ENCODE measurements at regions not wholly inside any gene's neighbourhood (a gene's known extent, or its start where the extent isn't known, plus 50 kb on each side); places are given as distances from the start of the nearest gene placed in this dataset.
"Not testable (repeated sequence)": the region's sequence is repeated elsewhere in the genome, so short reads cannot be mapped to it uniquely, and the experiment has no call there.

DNA sequence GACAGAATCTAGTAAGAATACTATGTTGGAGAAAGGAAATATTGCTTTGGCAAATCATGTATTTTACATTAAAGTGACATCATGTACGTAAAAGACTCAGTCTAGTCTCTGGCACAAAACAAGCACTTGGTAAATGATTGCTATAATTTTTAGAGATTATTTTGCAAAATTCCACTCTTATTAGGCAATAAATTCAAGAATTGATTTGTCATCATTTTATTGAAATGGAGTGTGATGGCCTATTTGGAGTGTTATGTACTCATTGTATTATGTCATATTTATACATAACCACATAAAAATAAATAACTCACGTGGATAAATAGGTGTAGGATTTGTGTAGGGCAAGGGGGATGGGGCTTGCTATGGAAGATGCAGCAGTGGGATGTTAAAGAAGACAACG, 70.0 kb upstream of the FYN start:
- Histone ChIP-seq H3K4me3 (ENCODE audit: low read length) (no peak overlapping the region), H3K27ac (ENCODE audit: low read length) (no peak overlapping the region), H3K36me3 (ENCODE audit: control insufficient read depth, insufficient read depth, low read length) (no peaks in the 10 kb centered on the region), H3K9me3 (ENCODE audit: control insufficient read depth, low read depth, low read length) (no peaks in the 10 kb centered on the region), H3K4me1 (ENCODE audit: control insufficient read depth, insufficient read depth, low read length) (no peaks in the 10 kb centered on the region), H3K27me3 (ENCODE audit: control insufficient read depth, insufficient read depth, low read length) (no peaks in the 10 kb centered on the region)
- no peak for DNase-seq
- WGBS (ENCODE audit: insufficient coverage, low lambda C conversion rate) = 100% methylated on average over 1 of the region's 3 CpGs

GRCh38 chr6:111943726-111944125, 70.5 kb upstream of the FYN start:
- DNase-seq = no peak
- H3K4me1 ChIP-seq (ENCODE audit: control insufficient read depth, insufficient read depth, low read length) = no peaks in the 10 kb centered on the region
- H3K36me3 ChIP-seq (ENCODE audit: control insufficient read depth, insufficient read depth, low read length) = no peaks in the 10 kb centered on the region
- H3K4me3 ChIP-seq (ENCODE audit: low read length) = no peak overlapping the region
- no peaks in the 10 kb centered on the region for H3K9me3 ChIP-seq (ENCODE audit: control insufficient read depth, low read depth, low read length)
- no peak overlapping the region for H3K27ac ChIP-seq (ENCODE audit: low read length)
- H3K27me3 ChIP-seq (ENCODE audit: control insufficient read depth, insufficient read depth, low read length) = no peaks in the 10 kb centered on the region
- 100% methylated on average over 1 of the region's 3 CpGs for WGBS (ENCODE audit: insufficient coverage, low lambda C conversion rate)

GRCh38 chr6:111944541-111944940, 71.3 kb upstream of the FYN start:
- 100% methylated on average over 1 of the region's 2 CpGs for WGBS (ENCODE audit: insufficient coverage, low lambda C conversion rate)
- no peaks in the 10 kb centered on the region for H3K36me3 ChIP-seq (ENCODE audit: control insufficient read depth, insufficient read depth, low read length)
- H3K27ac ChIP-seq (ENCODE audit: low read length) = no peak overlapping the region
- no peak for DNase-seq
- H3K4me1 ChIP-seq (ENCODE audit: control insufficient read depth, insufficient read depth, low read length) = no peaks in the 10 kb centered on the region
- no peak overlapping the region for H3K4me3 ChIP-seq (ENCODE audit: low read length)
- H3K9me3 ChIP-seq (ENCODE audit: control insufficient read depth, low read depth, low read length) = no peaks in the 10 kb centered on the region
- H3K27me3 ChIP-seq (ENCODE audit: control insufficient read depth, insufficient read depth, low read length) = no peaks in the 10 kb centered on the region

GRCh38 chr6:111949546-111949945, 76.3 kb upstream of the FYN start:
- no CpG with 5 or more reads among the region's 3 CpGs for WGBS (ENCODE audit: insufficient coverage, low lambda C conversion rate)
- H3K27ac ChIP-seq (ENCODE audit: low read length) = no peak overlapping the region
- H3K27me3 ChIP-seq (ENCODE audit: control insufficient read depth, insufficient read depth, low read length) = peaks cover 21% of the 10 kb centered on the region
- no peak overlapping the region for H3K4me3 ChIP-seq (ENCODE audit: low read length)
- no peaks in the 10 kb centered on the region for H3K9me3 ChIP-seq (ENCODE audit: control insufficient read depth, low read depth, low read length)
- no peak for DNase-seq
- H3K36me3 ChIP-seq (ENCODE audit: control insufficient read depth, insufficient read depth, low read length) = no peaks in the 10 kb centered on the region
- no peaks in the 10 kb centered on the region for H3K4me1 ChIP-seq (ENCODE audit: control insufficient read depth, insufficient read depth, low read length)

DNA sequence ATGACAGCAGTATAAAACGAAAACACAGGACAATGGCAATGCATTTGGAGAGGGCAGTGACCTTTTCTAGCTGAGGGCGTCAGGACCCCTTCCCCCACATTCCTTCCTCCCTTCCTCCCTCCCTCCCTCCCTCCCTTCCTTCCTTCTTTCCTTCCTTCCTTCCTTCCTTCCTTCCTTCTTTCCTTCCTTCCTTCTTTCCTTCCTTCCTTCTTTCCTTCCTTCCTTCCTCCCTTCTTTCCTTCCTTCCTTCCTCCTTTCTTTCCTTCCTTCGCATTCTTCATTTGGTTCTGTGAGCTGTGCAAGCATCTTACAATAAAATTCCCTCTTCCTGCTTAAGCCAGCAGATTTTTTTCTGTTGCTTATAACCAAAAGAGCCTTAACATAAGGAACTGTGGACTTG, 76.7 kb upstream of the FYN start:
- H3K27ac ChIP-seq (ENCODE audit: low read length); DNase-seq; H3K36me3 ChIP-seq (ENCODE audit: control insufficient read depth, insufficient read depth, low read length); H3K9me3 ChIP-seq (ENCODE audit: control insufficient read depth, low read depth, low read length); H3K4me1 ChIP-seq (ENCODE audit: control insufficient read depth, insufficient read depth, low read length); H3K4me3 ChIP-seq (ENCODE audit: low read length): not testable (repeated sequence)
- H3K27me3 ChIP-seq (ENCODE audit: control insufficient read depth, insufficient read depth, low read length) = peaks cover 24% of the 10 kb centered on the region
- WGBS (ENCODE audit: insufficient coverage, low lambda C conversion rate) = 89% methylated on average over 3 of the region's 3 CpGs

- Histone ChIP-seq H3K4me3 (ENCODE audit: low read length) (no peak overlapping the region), H3K27me3 (ENCODE audit: control insufficient read depth, insufficient read depth, low read length) (peaks cover 24% of the 10 kb centered on the region), H3K4me1 (ENCODE audit: control insufficient read depth, insufficient read depth, low read length) (no peaks in the 10 kb centered on the region), H3K9me3 (ENCODE audit: control insufficient read depth, low read depth, low read length) (no peaks in the 10 kb centered on the region), H3K36me3 (ENCODE audit: control insufficient read depth, insufficient read depth, low read length) (no peaks in the 10 kb centered on the region), H3K27ac (ENCODE audit: low read length) (no peak overlapping the region)
- WGBS (ENCODE audit: insufficient coverage, low lambda C conversion rate) = 92% methylated on average over 2 of the region's 11 CpGs
- DNase-seq = no peak
Measured at GRCh38 chr6:111950661-111951496, 77.6 kb upstream of the FYN start.

- Histone ChIP-seq H3K27me3 (ENCODE audit: control insufficient read depth, insufficient read depth, low read length) (peaks cover 25% of the 10 kb centered on the region), H3K4me3 (ENCODE audit: low read length) (no peak overlapping the region), H3K9me3 (ENCODE audit: control insufficient read depth, low read depth, low read length) (no peaks in the 10 kb centered on the region), H3K4me1 (ENCODE audit: control insufficient read depth, insufficient read depth, low read length) (no peaks in the 10 kb centered on the region), H3K36me3 (ENCODE audit: control insufficient read depth, insufficient read depth, low read length) (no peaks in the 10 kb centered on the region), H3K27ac (ENCODE audit: low read length) (no peak overlapping the region)
- no peak for DNase-seq
- WGBS (ENCODE audit: insufficient coverage, low lambda C conversion rate) = no CpG with 5 or more reads among the region's 7 CpGs
Measured at GRCh38 chr6:111951497-111952085, 78.3 kb upstream of the FYN start.

DNA sequence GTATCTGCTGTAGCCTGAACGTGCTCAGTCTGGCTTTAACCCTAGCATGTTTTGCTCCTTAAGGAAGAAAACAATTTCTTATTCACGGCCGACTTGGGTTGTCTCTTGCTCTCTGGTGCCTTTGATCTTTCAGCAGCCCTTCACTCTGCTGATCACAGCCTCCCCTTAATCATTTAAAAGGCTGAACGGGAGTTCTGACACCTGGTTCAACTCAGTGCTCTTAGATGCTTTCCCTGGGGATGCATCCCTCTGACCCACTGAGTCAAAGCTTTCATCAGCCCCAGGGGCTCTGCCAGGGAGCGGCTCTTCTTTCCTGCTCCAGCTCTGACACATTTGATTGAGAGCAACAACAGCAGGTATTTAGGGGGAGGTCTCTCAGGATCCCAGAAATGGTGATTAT, 79.0 kb upstream of the FYN start:
- Histone ChIP-seq H3K36me3 (ENCODE audit: control insufficient read depth, insufficient read depth, low read length) (no peaks in the 10 kb centered on the region), H3K9me3 (ENCODE audit: control insufficient read depth, low read depth, low read length) (no peaks in the 10 kb centered on the region), H3K27ac (ENCODE audit: low read length) (no peak overlapping the region), H3K27me3 (ENCODE audit: control insufficient read depth, insufficient read depth, low read length) (peaks cover 26% of the 10 kb centered on the region), H3K4me3 (ENCODE audit: low read length) (no peak overlapping the region), H3K4me1 (ENCODE audit: control insufficient read depth, insufficient read depth, low read length) (no peaks in the 10 kb centered on the region)
- DNase-seq = no peak
- 20% methylated on average over 1 of the region's 5 CpGs for WGBS (ENCODE audit: insufficient coverage, low lambda C conversion rate)

- no peak for DNase-seq
- Histone ChIP-seq H3K9me3 (ENCODE audit: control insufficient read depth, low read depth, low read length) (no peaks in the 10 kb centered on the region), H3K27me3 (ENCODE audit: control insufficient read depth, insufficient read depth, low read length) (peaks cover 29% of the 10 kb centered on the region), H3K36me3 (ENCODE audit: control insufficient read depth, insufficient read depth, low read length) (no peaks in the 10 kb centered on the region), H3K4me3 (ENCODE audit: low read length) (no peak overlapping the region), H3K27ac (ENCODE audit: low read length) (no peak overlapping the region), H3K4me1 (ENCODE audit: control insufficient read depth, insufficient read depth, low read length) (no peaks in the 10 kb centered on the region)
- no CpG with 5 or more reads among the region's 4 CpGs for WGBS (ENCODE audit: insufficient coverage, low lambda C conversion rate)
Measured at GRCh38 chr6:111952821-111953540, 79.7 kb upstream of the FYN start.

DNA sequence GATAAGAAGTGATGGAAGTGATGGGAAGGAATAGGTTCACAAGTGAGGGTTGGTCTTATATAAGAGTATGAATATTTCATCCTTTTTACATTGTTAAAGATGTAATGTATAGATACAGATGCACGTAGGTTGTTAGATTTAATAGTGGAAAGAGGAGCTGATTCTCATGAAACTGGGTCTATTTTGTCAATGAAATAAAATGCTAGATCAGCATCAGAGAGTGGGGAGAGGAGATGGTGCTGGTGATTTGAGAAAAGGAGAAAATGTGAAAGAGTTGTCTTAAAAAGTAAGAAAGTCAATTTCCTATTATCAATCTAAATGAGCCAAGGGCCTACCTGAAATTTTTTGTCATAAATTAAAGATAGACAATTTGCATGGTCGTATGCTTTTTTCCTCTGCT, 82.8 kb upstream of the FYN start:
- Histone ChIP-seq H3K36me3 (ENCODE audit: control insufficient read depth, insufficient read depth, low read length) (no peaks in the 10 kb centered on the region), H3K4me3 (ENCODE audit: low read length) (no peak overlapping the region), H3K9me3 (ENCODE audit: control insufficient read depth, low read depth, low read length) (no peaks in the 10 kb centered on the region), H3K4me1 (ENCODE audit: control insufficient read depth, insufficient read depth, low read length) (no peaks in the 10 kb centered on the region), H3K27ac (ENCODE audit: low read length) (no peak overlapping the region), H3K27me3 (ENCODE audit: control insufficient read depth, insufficient read depth, low read length) (peaks cover 26% of the 10 kb centered on the region)
- WGBS (ENCODE audit: insufficient coverage, low lambda C conversion rate) = 90% methylated on average over 2 of the region's 2 CpGs
- no peak for DNase-seq
